ENCODE measurements at regions not wholly inside any gene's neighbourhood (a gene's known extent, or its start where the extent isn't known, plus 50 kb on each side); places are given as distances from the start of the nearest gene placed in this dataset.

GRCh38 chr6:132214716-132215115 lies 186.6 kb downstream of the MOXD1 start:
- no peak for DNase-seq (ENCODE audit: low read depth)
- no peak overlapping the region for H3K4me3 ChIP-seq (ENCODE audit: low read length)
- TF ChIP-seq CTCF (IDR thresholded peaks at IDR 0.05; ENCODE audit: insufficient read depth, low read depth, low read length, missing control alignments): no peak

- no peak for TF ChIP-seq CTCF (IDR thresholded peaks at IDR 0.05; ENCODE audit: insufficient read depth, low read depth, low read length, missing control alignments)
- H3K4me3 ChIP-seq (ENCODE audit: low read length): no peak overlapping the region
- no peak for DNase-seq (ENCODE audit: low read depth)
Measured at GRCh38 chr6:132213732-132214131, 187.5 kb downstream of the MOXD1 start.

- DNase-seq (ENCODE audit: low read depth): no peak
- no peak for TF ChIP-seq CTCF (IDR thresholded peaks at IDR 0.05; ENCODE audit: insufficient read depth, low read depth, low read length, missing control alignments)
- no peak overlapping the region for H3K4me3 ChIP-seq (ENCODE audit: low read length)
Measured at GRCh38 chr6:132213191-132213590, 188.1 kb downstream of the MOXD1 start.

GRCh38 chr6:132210886-132211563 lies 190.2 kb downstream of the MOXD1 start:
- no peak for DNase-seq (ENCODE audit: low read depth)
- no peak for TF ChIP-seq CTCF (IDR thresholded peaks at IDR 0.05; ENCODE audit: insufficient read depth, low read depth, low read length, missing control alignments)
- no peak overlapping the region for H3K4me3 ChIP-seq (ENCODE audit: low read length)

GRCh38 chr6:132209351-132209750 lies 191.9 kb downstream of the MOXD1 start:
- peak; percentile 93 for DNase-seq (ENCODE audit: low read depth)
- no peak overlapping the region for H3K4me3 ChIP-seq (ENCODE audit: low read length)
- peak; percentile 13 for TF ChIP-seq CTCF (IDR thresholded peaks at IDR 0.05; ENCODE audit: insufficient read depth, low read depth, low read length, missing control alignments)

GRCh38 chr6:132207991-132208390 lies 193.3 kb downstream of the MOXD1 start:
- no peak for TF ChIP-seq CTCF (IDR thresholded peaks at IDR 0.05; ENCODE audit: insufficient read depth, low read depth, low read length, missing control alignments)
- no peak for DNase-seq (ENCODE audit: low read depth)

GRCh38 chr6:132205946-132206345 lies 195.3 kb downstream of the MOXD1 start:
- TF ChIP-seq CTCF (IDR thresholded peaks at IDR 0.05; ENCODE audit: insufficient read depth, low read depth, low read length, missing control alignments): no peak
- H3K4me3 ChIP-seq (ENCODE audit: low read length): no peak overlapping the region
- no peak for DNase-seq (ENCODE audit: low read depth)

More at GRCh38 chr6:132207991-132208390, 193.3 kb downstream of the MOXD1 start:
- no peak overlapping the region for H3K4me3 ChIP-seq (ENCODE audit: low read length)
